ENCODE measurements at regions not wholly inside any gene's neighbourhood (a gene's known extent, or its start where the extent isn't known, plus 50 kb on each side); places are given as distances from the start of the nearest gene placed in this dataset.

- no peak overlapping the region for H3K9ac ChIP-seq (ENCODE audit: insufficient read depth, low read length, poor library complexity, severe bottlenecking)
- no peaks in the 10 kb centered on the region for H3K27me3 ChIP-seq (ENCODE audit: control insufficient read depth in 2 of 2, insufficient read depth in 2 of 2, low read length in 2 of 2)
- Mint-ChIP-seq H3K4me3 (no peak overlapping the region), H3K27me3 (ENCODE audit: low read depth in 3 of 3) (peaks cover 0 to 1% (median 0%) of the 10 kb centered on the region in 3 donors), H3K9me3 (peaks cover 0 to 6% (median 3%) of the 10 kb centered on the region in 7 donors), H3K27ac (no peak overlapping the region), H3K4me1 (no peaks in the 10 kb centered on the region), H3K36me3 (no peaks in the 10 kb centered on the region)
- H2AFZ ChIP-seq (ENCODE audit: insufficient read depth, low read depth, low read length, poor library complexity, severe bottlenecking), result no peak overlapping the region
- TF ChIP-seq CTCF (IDR thresholded peaks at IDR 0.05), result no peak
- H3K9me3 ChIP-seq (replicated peaks in 1 of 2; ENCODE audit: control insufficient read depth in 1 of 2, insufficient read depth in 1 of 2, low read length in 2 of 2), result peaks cover 0 to 3% of the 10 kb centered on the region in 2 donors
- H3K4me3 ChIP-seq (replicated peaks in 1 of 3; ENCODE audit: low read depth in 2 of 3, low read length in 3 of 3), result no peak overlapping the region
- intact Hi-C loops (cut with micrococcal nuclease), result no loop called here
- H3K4me2 ChIP-seq (replicated peaks; ENCODE audit: extremely low read depth, low read length, poor library complexity, severe bottlenecking), result no peak overlapping the region
- H3K27ac ChIP-seq (ENCODE audit: low read depth in 1 of 2, low read length in 2 of 2), result no peak overlapping the region
- H3K4me1 ChIP-seq (ENCODE audit: control insufficient read depth in 1 of 2, insufficient read depth in 2 of 2, low read length in 2 of 2), result no peaks in the 10 kb centered on the region
- WGBS (ENCODE audit: insufficient coverage), result no CpG with 5 or more reads among the region's 3 CpGs
- no peaks in the 10 kb centered on the region for H3K79me2 ChIP-seq (ENCODE audit: insufficient read depth, low read length)
- no peaks in the 10 kb centered on the region for H4K20me1 ChIP-seq (ENCODE audit: insufficient read depth, low read length)
- H3K36me3 ChIP-seq (replicated peaks in 1 of 2; ENCODE audit: control insufficient read depth in 1 of 2, insufficient read depth in 2 of 2, low read length in 2 of 2), result no peaks in the 10 kb centered on the region
- no peak for DNase-seq
Observed at GRCh38 chr11:38648604-38649003, 2050.6 kb upstream of the RAG2 start.

DNA sequence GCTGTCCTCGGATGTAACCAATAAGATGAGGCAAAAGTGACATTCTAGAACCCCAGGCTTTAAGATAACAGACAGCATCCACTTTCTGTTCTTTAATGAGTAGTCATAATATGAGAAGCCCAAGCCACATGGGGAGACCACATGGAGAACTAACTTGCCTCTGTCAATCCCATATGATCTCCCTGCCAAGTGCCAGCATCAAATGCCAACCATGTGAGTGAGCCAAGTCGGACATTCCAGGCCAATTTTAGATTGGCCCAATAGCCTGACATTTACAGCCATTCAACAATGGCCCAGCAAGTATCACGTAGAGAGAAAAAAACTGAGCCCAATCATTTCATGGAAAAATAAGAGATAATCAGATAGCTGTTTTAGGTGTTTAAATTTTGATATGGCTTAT lies 2048.3 kb upstream of the RAG2 start:
- H3K4me3 ChIP-seq (replicated peaks in 1 of 3; ENCODE audit: low read depth in 2 of 3, low read length in 3 of 3), result no peak overlapping the region
- TF ChIP-seq CTCF (IDR thresholded peaks at IDR 0.05), result no peak
- H3K4me1 ChIP-seq (ENCODE audit: control insufficient read depth in 1 of 2, insufficient read depth in 2 of 2, low read length in 2 of 2), result no peaks in the 10 kb centered on the region
- WGBS (ENCODE audit: insufficient coverage), result no CpG with 5 or more reads among the region's 3 CpGs
- H3K27ac ChIP-seq (ENCODE audit: low read depth in 1 of 2, low read length in 2 of 2), result no peak overlapping the region
- no peaks in the 10 kb centered on the region for H3K79me2 ChIP-seq (ENCODE audit: insufficient read depth, low read length)
- H3K36me3 ChIP-seq (replicated peaks in 1 of 2; ENCODE audit: control insufficient read depth in 1 of 2, insufficient read depth in 2 of 2, low read length in 2 of 2), result no peaks in the 10 kb centered on the region
- no peaks in the 10 kb centered on the region for H4K20me1 ChIP-seq (ENCODE audit: insufficient read depth, low read length)
- Mint-ChIP-seq H3K27me3 (ENCODE audit: low read depth in 3 of 3) (peaks cover 0 to 1% (median under 1%) of the 10 kb centered on the region in 3 donors), H3K27ac (no peak overlapping the region), H3K36me3 (no peaks in the 10 kb centered on the region), H3K9me3 (peaks cover 2 to 19% (median 12%) of the 10 kb centered on the region in 7 donors), H3K4me1 (no peaks in the 10 kb centered on the region), H3K4me3 (no peak overlapping the region)
- H3K27me3 ChIP-seq (ENCODE audit: control insufficient read depth in 2 of 2, insufficient read depth in 2 of 2, low read length in 2 of 2), result no peaks in the 10 kb centered on the region
- no peak for DNase-seq
- intact Hi-C loops (cut with micrococcal nuclease), result no loop called here
- H3K9me3 ChIP-seq (replicated peaks in 1 of 2; ENCODE audit: control insufficient read depth in 1 of 2, insufficient read depth in 1 of 2, low read length in 2 of 2), result peaks cover 18 to 20% of the 10 kb centered on the region in 2 donors
- H2AFZ ChIP-seq (ENCODE audit: insufficient read depth, low read depth, low read length, poor library complexity, severe bottlenecking), result no peak overlapping the region
- H3K4me2 ChIP-seq (replicated peaks; ENCODE audit: extremely low read depth, low read length, poor library complexity, severe bottlenecking), result no peak overlapping the region
- H3K9ac ChIP-seq (ENCODE audit: insufficient read depth, low read length, poor library complexity, severe bottlenecking), result no peak overlapping the region
